OCI-LY3 (cell line): ENCODE measurements at regions not wholly inside any gene's neighbourhood (a gene's known extent, or its start where the extent isn't known, plus 50 kb on each side); places are given as distances from the start of the nearest gene placed in this dataset.

Experiments
- H2AFZ ChIP-seq: fragments of 200-600, 300-600 bp; shearing (Covaris generic); 2 replicates; pipeline ENCODE4 v1.6.0; 2014; ENCODE audit warnings: antibody characterized with exemption, low read depth, low read length
- H3K27ac ChIP-seq: fragments of 200-600, 300-600 bp; sonication (generic); 2 replicates; pipeline ENCODE4 v1.5.1; 2014; ENCODE audit warnings: mild to moderate bottlenecking, low read length, moderate library complexity, mixed read lengths
- H3K27me3 ChIP-seq: fragments of 200-600, 300-600 bp; sonication (generic); 2 replicates; pipeline ENCODE4 v1.6.1; 2014; ENCODE audit warnings: low read depth, low read length, mixed read lengths
- H3K36me3 ChIP-seq: fragments of 200-600, 300-600 bp; sonication (generic); replicated peaks from 2 replicates; pipeline ENCODE3; 2014; ENCODE audit warnings: low read depth, low read length, mixed read lengths
- H3K4me1 ChIP-seq: fragments of 300-600, 200-600 bp; sonication (generic); 2 replicates; pipeline ENCODE4 v1.6.1; 2014; ENCODE audit warnings: low read length, mixed read lengths
- H3K4me2 ChIP-seq: fragments of 200-600, 300-600 bp; sonication (generic); 2 replicates; pipeline ENCODE4 v1.6.1; 2014; ENCODE audit warnings: low read length, mixed read lengths
- H3K4me3 ChIP-seq: fragments of 300-600, 200-600 bp; sonication (generic); 2 replicates; pipeline ENCODE4 v1.5.1; 2014; ENCODE audit warnings: antibody characterized with exemption, mild to moderate bottlenecking, low read length, moderate library complexity
- H3K79me2 ChIP-seq: fragments of 300-600, 200-600 bp; shearing (Covaris generic); 2 replicates; pipeline ENCODE4 v1.6.1; 2014; ENCODE audit warnings: mild to moderate bottlenecking, low read length, mixed read lengths
- H3K9ac ChIP-seq: fragments of 300-600, 200-600 bp; shearing (Covaris generic); 2 replicates; pipeline ENCODE4 v1.6.0; 2014; ENCODE audit warnings: mild to moderate bottlenecking, low read length, moderate library complexity
- H3K9me3 ChIP-seq: fragments of 200-600, 300-600 bp; shearing (Covaris generic); 2 replicates; pipeline ENCODE4 v1.6.1; 2014; ENCODE audit warnings: low read length, mixed read lengths; ENCODE audit not compliant: insufficient read depth
- H4K20me1 ChIP-seq: fragments of 200-600, 300-600 bp; sonication (generic); 2 replicates; pipeline ENCODE4 v1.6.1; 2016; ENCODE audit warnings: low read length, mixed read lengths; ENCODE audit not compliant: insufficient read depth
- CTCF ChIP-seq: fragments of 200-600, 300-600 bp; sonication (generic); IDR thresholded peaks from 2 replicates; pipeline ENCODE4 v1.5.1; 2014; ENCODE audit warnings: antibody characterized with exemption, low read length, low read depth
- EZH2phosphoT487 ChIP-seq: fragments of 200-600 bp; shearing (Covaris generic); IDR thresholded peaks from 2 replicates; pipeline ENCODE4 v1.6.1; 2018; ENCODE audit warnings: antibody characterized with exemption, mixed run types, low read depth

GRCh38 chr9:19967216-19967887, 178.5 kb upstream of the SLC24A2 start:
- no peak overlapping the region for H3K4me3 ChIP-seq
- peaks cover 3% of the 10 kb centered on the region; the same call in 1 of the 2 replicates for H3K27me3 ChIP-seq
- H4K20me1 ChIP-seq: no peaks in the 10 kb centered on the region
- H3K4me2 ChIP-seq: no peak overlapping the region
- no peaks in the 10 kb centered on the region for H3K9me3 ChIP-seq
- no peak for TF ChIP-seq EZH2phosphoT487
- TF ChIP-seq CTCF: no peak
- H3K9ac ChIP-seq: no peak overlapping the region
- no peak overlapping the region for H2AFZ ChIP-seq
- H3K36me3 ChIP-seq: no peaks in the 10 kb centered on the region
- no peaks in the 10 kb centered on the region for H3K4me1 ChIP-seq
- H3K27ac ChIP-seq: no peak overlapping the region
- H3K79me2 ChIP-seq: no peaks in the 10 kb centered on the region

- Histone ChIP-seq H3K36me3 (no peaks in the 10 kb centered on the region), H3K27me3 (peaks cover 3% of the 10 kb centered on the region; the same call in 1 of the 2 replicates)
- TF ChIP-seq EZH2phosphoT487 (no peak), CTCF (no peak)
Observed at GRCh38 chr9:19965336-19965735, 176.5 kb upstream of the SLC24A2 start.

GRCh38 chr9:19947996-19948395, 159.2 kb upstream of the SLC24A2 start:
- Histone ChIP-seq H3K27me3 (peaks cover 14% of the 10 kb centered on the region), H2AFZ (no peak overlapping the region), H3K9ac (no peak overlapping the region), H4K20me1 (no peaks in the 10 kb centered on the region), H3K4me1 (peaks cover 10% of the 10 kb centered on the region), H3K4me3 (no peak overlapping the region), H3K79me2 (no peaks in the 10 kb centered on the region), H3K9me3 (no peaks in the 10 kb centered on the region), H3K27ac (no peak overlapping the region), H3K36me3 (no peaks in the 10 kb centered on the region), H3K4me2 (no peak overlapping the region)
- TF ChIP-seq EZH2phosphoT487: no peak
- TF ChIP-seq CTCF: no peak

More at GRCh38 chr9:19965336-19965735, 176.5 kb upstream of the SLC24A2 start:
- no peak overlapping the region for H2AFZ ChIP-seq
- H3K4me3 ChIP-seq: no peak overlapping the region
- no peaks in the 10 kb centered on the region for H4K20me1 ChIP-seq
- H3K79me2 ChIP-seq: no peaks in the 10 kb centered on the region
- H3K9me3 ChIP-seq: no peaks in the 10 kb centered on the region
- H3K4me2 ChIP-seq: no peak overlapping the region
- H3K9ac ChIP-seq: no peak overlapping the region
- H3K27ac ChIP-seq: no peak overlapping the region
- H3K4me1 ChIP-seq: no peaks in the 10 kb centered on the region

- no peak overlapping the region for H3K9ac ChIP-seq
- H3K4me3 ChIP-seq: no peak overlapping the region
- peaks cover 10% of the 10 kb centered on the region for H3K4me1 ChIP-seq
- no peak overlapping the region for H3K4me2 ChIP-seq
- no peak overlapping the region for H2AFZ ChIP-seq
- H3K9me3 ChIP-seq: no peaks in the 10 kb centered on the region
- H3K27me3 ChIP-seq: peaks cover 14% of the 10 kb centered on the region
- H3K36me3 ChIP-seq: no peaks in the 10 kb centered on the region
- H4K20me1 ChIP-seq: no peaks in the 10 kb centered on the region
- TF ChIP-seq CTCF (peak; percentile 56), EZH2phosphoT487 (no peak)
- no peaks in the 10 kb centered on the region for H3K79me2 ChIP-seq
- H3K27ac ChIP-seq: no peak overlapping the region
Observed at GRCh38 chr9:19946441-19947109, 157.7 kb upstream of the SLC24A2 start.
